NCI-H2227 (cell line): ENCODE measurements at regions not wholly inside any gene's neighbourhood (a gene's known extent, or its start where the extent isn't known, plus 50 kb on each side); places are given as distances from the start of the nearest gene placed in this dataset.
A peak's percentile ranks its signal among the peaks of the same experiment; 100 is the strongest.
"Not testable (repeated sequence)": the region's sequence is repeated elsewhere in the genome, so short reads cannot be mapped to it uniquely, and the experiment has no call there.

Experiments used
- DNase-seq: peaks from one replicate; lab custom pipeline; 2025; ENCODE audit not compliant: unreplicated experiment; lab: John Stamatoyannopoulos, UW

- not testable (repeated sequence) for DNase-seq
These were observed 72.1 kb downstream of the OGFRL1 start for GRCh38 chr6:71360556-71361335.

- no peak for DNase-seq
These were observed 76.4 kb downstream of the OGFRL1 start for GRCh38 chr6:71364889-71365542.

GRCh38 chr6:71367756-71368155 lies 79.1 kb downstream of the OGFRL1 start:
- DNase-seq = no peak

GRCh38 chr6:71368284-71368683 lies 79.7 kb downstream of the OGFRL1 start:
- no peak for DNase-seq

- no peak for DNase-seq
These were observed 82.9 kb downstream of the OGFRL1 start for GRCh38 chr6:71371559-71371958.

- no peak for DNase-seq
These were observed 85.3 kb downstream of the OGFRL1 start for GRCh38 chr6:71373943-71374342.

- DNase-seq = no peak
These were observed 87.1 kb downstream of the OGFRL1 start for GRCh38 chr6:71375676-71376075.

GRCh38 chr6:71376830-71377229 lies 88.2 kb downstream of the OGFRL1 start:
- no peak for DNase-seq

- DNase-seq = no peak
These were observed 94.9 kb downstream of the OGFRL1 start for GRCh38 chr6:71383476-71383875.

GRCh38 chr6:71383901-71384489 lies 95.4 kb downstream of the OGFRL1 start:
- DNase-seq = peak; percentile 52

GRCh38 chr6:71385111-71385822 lies 96.7 kb downstream of the OGFRL1 start:
- DNase-seq = no peak

GRCh38 chr6:71386215-71386614 lies 97.6 kb downstream of the OGFRL1 start:
- no peak for DNase-seq

- DNase-seq = no peak
These were observed 98.6 kb downstream of the OGFRL1 start for GRCh38 chr6:71387179-71387578.

- DNase-seq = no peak
These were observed 99.6 kb downstream of the OGFRL1 start for GRCh38 chr6:71388068-71388744.

GRCh38 chr6:71388856-71389527 lies 100.4 kb downstream of the OGFRL1 start:
- no peak for DNase-seq

- DNase-seq = no peak
These were observed 102.5 kb downstream of the OGFRL1 start for GRCh38 chr6:71391126-71391525.

- DNase-seq = no peak
These were observed 103.7 kb downstream of the OGFRL1 start for GRCh38 chr6:71392276-71392675.

- no peak for DNase-seq
These were observed 104.9 kb downstream of the OGFRL1 start for GRCh38 chr6:71393471-71393870.

- DNase-seq = peak; percentile 20
These were observed 105.4 kb downstream of the OGFRL1 start for GRCh38 chr6:71393981-71394432.

- no peak for DNase-seq
These were observed 106.3 kb downstream of the OGFRL1 start for GRCh38 chr6:71394926-71395325.
